Vagina (tissue), 2 donors: ENCODE measurements at regions not wholly inside any gene's neighbourhood (a gene's known extent, or its start where the extent isn't known, plus 50 kb on each side); places are given as distances from the start of the nearest gene placed in this dataset.

Experiments
- DNase-seq, 2 donors: peaks; one replicate each; pipeline ENCODE4 v3.0.0-alpha.2; 2017; ENCODE audit errors: extremely low spot score in 2 of 2
- H3K27ac ChIP-seq: fragments of 200-600 bp; sonication (generic); one replicate; pipeline ENCODE4 v1.5.1; 2019
- H3K27me3 ChIP-seq: fragments of 200-600 bp; sonication (generic); one replicate; pipeline ENCODE4 v1.5.1; 2019
- H3K36me3 ChIP-seq, 2 donors: fragments of 200-600 bp; sonication (generic); one replicate each; pipeline ENCODE4 v1.5.1; 2017 to 2019
- H3K4me1 ChIP-seq: fragments of 200-600 bp; sonication (generic); one replicate; pipeline ENCODE4 v1.5.1; 2019
- H3K4me3 ChIP-seq, 2 donors: fragments of 200-600 bp; sonication (generic); 1 replicate in 1 of 2; 2 replicates in 1 of 2; pipeline ENCODE4 v1.5.1; 2016 to 2019
- H3K9me3 ChIP-seq: fragments of 200-600 bp; sonication (generic); one replicate; pipeline ENCODE4 v1.5.1; 2019
- POLR2A ChIP-seq, 2 donors: fragments of 450-650 bp; IDR thresholded peaks; one replicate each; pipeline ENCODE4 v1.6.1; 2017; ENCODE audit warnings: antibody characterized with exemption in 2 of 2, mild to moderate bottlenecking in 2 of 2, moderate library complexity in 2 of 2
- POLR2AphosphoS5 ChIP-seq, 2 donors: sonication (generic); formaldehyde crosslinking; IDR thresholded peaks; one replicate each; pipeline ENCODE4 v1.9.0; 2017; ENCODE audit warnings: antibody characterized with exemption in 2 of 2, mild to moderate bottlenecking in 2 of 2, low read depth in 1 of 2; ENCODE audit not compliant: insufficient read depth in 1 of 2
- intact Hi-C: fragments of 100-400 bp; cut with DNase I; formaldehyde crosslinking; loops from one replicate; pipeline ENCODE4 v1.15.1; 2023
- TF ChIP-seq, protein P1 (sequence below), 3 experiments: fragments of 450-650 bp in 2 of 3; fragments of 200-600 bp in 1 of 3; sonication (generic) in 1 of 3; IDR thresholded peaks; one replicate each; pipeline ENCODE4 v1.5.1; 2017 to 2019; ENCODE audit warnings: antibody characterized with exemption in 3 of 3, mild to moderate bottlenecking in 2 of 3, moderate library complexity in 2 of 3

DNA sequence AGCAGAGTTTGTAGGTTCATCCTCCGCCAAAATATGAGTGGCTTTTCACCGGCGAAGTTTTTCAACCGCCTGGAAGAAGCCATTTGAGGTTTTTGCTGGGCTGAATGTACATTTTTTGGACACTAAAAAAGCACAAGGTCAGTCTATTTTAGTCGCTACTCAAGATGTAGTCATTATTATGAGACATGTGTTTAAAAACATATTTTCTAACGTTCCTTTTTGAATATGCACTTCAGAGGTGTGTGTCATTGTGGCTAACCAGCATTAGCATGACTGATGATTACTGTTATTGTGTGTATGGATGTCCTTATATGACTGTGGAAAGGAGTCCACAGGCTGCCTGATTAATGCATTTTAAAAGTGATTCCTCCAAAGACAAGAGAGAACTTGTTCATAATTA, 605.4 kb downstream of the INHBA start:
- Histone ChIP-seq H3K4me3 (no peak overlapping the region), H3K27me3 (no peaks in the 10 kb centered on the region), H3K4me1 (no peaks in the 10 kb centered on the region), H3K9me3 (no peaks in the 10 kb centered on the region), H3K36me3 (no peaks in the 10 kb centered on the region), H3K27ac (no peak overlapping the region)
- TF ChIP-seq POLR2A (IDR thresholded peaks at IDR 0.05) (no peak), POLR2AphosphoS5 (IDR thresholded peaks at IDR 0.05; ENCODE audit: insufficient read depth in 1 of 2, low read depth in 1 of 2) (no peak)
- TF ChIP-seq, protein P1, sequence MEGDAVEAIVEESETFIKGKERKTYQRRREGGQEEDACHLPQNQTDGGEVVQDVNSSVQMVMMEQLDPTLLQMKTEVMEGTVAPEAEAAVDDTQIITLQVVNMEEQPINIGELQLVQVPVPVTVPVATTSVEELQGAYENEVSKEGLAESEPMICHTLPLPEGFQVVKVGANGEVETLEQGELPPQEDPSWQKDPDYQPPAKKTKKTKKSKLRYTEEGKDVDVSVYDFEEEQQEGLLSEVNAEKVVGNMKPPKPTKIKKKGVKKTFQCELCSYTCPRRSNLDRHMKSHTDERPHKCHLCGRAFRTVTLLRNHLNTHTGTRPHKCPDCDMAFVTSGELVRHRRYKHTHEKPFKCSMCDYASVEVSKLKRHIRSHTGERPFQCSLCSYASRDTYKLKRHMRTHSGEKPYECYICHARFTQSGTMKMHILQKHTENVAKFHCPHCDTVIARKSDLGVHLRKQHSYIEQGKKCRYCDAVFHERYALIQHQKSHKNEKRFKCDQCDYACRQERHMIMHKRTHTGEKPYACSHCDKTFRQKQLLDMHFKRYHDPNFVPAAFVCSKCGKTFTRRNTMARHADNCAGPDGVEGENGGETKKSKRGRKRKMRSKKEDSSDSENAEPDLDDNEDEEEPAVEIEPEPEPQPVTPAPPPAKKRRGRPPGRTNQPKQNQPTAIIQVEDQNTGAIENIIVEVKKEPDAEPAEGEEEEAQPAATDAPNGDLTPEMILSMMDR (IDR thresholded peaks at IDR 0.05), result no peak
- intact Hi-C loops, result no loop called here
- DNase-seq, result no peak

DNA sequence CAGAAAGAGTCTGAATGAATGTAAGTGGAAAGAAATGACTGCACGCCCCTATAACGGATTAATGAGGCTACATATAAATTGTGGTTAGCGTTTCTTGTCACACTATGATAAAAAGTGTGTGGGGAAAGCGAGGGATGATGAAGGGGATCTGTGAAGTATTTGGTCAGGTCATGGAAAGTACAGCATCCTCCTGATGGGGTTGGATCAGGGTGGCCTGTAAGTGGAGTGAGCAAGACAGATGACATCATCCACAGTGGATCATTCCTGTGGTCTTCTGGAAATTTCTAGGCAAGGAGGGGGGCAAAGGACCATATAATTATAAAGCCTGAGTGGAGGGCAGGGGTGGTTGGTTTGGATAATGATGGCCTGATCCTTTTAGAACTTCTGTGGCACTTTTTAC, 606.0 kb downstream of the INHBA start:
- Histone ChIP-seq H3K4me3 (no peak overlapping the region), H3K27ac (no peak overlapping the region), H3K27me3 (no peaks in the 10 kb centered on the region), H3K4me1 (no peaks in the 10 kb centered on the region), H3K9me3 (no peaks in the 10 kb centered on the region), H3K36me3 (no peaks in the 10 kb centered on the region)
- DNase-seq, result no peak
- TF ChIP-seq POLR2A (IDR thresholded peaks at IDR 0.05), result no peak
- TF ChIP-seq, protein P1 (IDR thresholded peaks at IDR 0.05), result no peak
- TF ChIP-seq POLR2AphosphoS5 (IDR thresholded peaks at IDR 0.05; ENCODE audit: insufficient read depth in 1 of 2, low read depth in 1 of 2), result no peak
- intact Hi-C loops, result no loop called here

DNA sequence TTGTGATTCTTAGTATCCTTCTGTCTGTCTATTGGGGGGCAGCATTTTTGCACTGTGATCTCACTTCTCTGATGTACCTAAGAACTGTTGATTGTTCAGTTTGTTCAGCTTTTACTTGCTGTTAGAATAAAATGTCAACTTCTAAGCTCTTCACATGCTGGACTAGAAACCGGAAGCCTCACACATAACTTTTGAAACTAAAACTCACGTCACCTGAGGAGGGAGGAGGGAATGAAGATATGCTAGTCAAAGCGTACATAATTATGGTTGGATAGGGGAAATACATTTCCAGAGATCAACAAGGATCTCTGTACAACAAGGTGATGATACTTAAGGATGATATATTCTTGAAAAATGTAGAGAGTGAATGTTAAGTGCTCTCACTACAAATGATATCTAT, 609.7 kb downstream of the INHBA start:
- Histone ChIP-seq H3K27ac (no peak overlapping the region), H3K27me3 (no peaks in the 10 kb centered on the region), H3K9me3 (no peaks in the 10 kb centered on the region), H3K4me1 (no peaks in the 10 kb centered on the region), H3K36me3 (no peaks in the 10 kb centered on the region), H3K4me3 (no peak overlapping the region)
- TF ChIP-seq, protein P1 (IDR thresholded peaks at IDR 0.05), result no peak
- TF ChIP-seq POLR2AphosphoS5 (IDR thresholded peaks at IDR 0.05; ENCODE audit: insufficient read depth in 1 of 2, low read depth in 1 of 2), result no peak
- no peak for TF ChIP-seq POLR2A (IDR thresholded peaks at IDR 0.05)
- intact Hi-C loops, result no loop called here
- DNase-seq, result no peak

DNA sequence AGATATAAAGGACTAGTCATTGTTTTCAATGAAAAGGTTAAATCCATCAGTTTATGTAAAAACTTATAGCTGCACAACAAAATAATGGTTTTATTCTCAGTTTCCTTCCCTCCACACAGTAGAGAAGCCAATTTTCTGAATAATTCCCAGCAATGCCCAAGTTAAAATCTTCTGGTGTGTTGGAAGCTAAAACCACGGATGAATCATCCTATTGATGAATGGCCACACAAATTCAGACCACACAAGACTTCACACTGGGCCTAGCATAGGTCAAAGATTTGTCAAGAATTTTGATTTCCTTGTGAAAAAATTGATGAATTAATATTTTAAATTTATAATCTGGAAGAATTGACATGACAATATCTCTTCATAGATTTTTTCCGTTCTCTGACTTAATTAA, 617.6 kb downstream of the INHBA start:
- H3K4me3 ChIP-seq, result no peak overlapping the region
- intact Hi-C loops, result no loop called here
- no peak overlapping the region for H3K27ac ChIP-seq
- DNase-seq, result no peak
- no peaks in the 10 kb centered on the region for H3K9me3 ChIP-seq
- no peaks in the 10 kb centered on the region for H3K27me3 ChIP-seq
- TF ChIP-seq POLR2AphosphoS5 (IDR thresholded peaks at IDR 0.05; ENCODE audit: insufficient read depth in 1 of 2, low read depth in 1 of 2) (no peak), POLR2A (IDR thresholded peaks at IDR 0.05) (no peak)
- TF ChIP-seq, protein P1 (IDR thresholded peaks at IDR 0.05), result no peak
- no peaks in the 10 kb centered on the region for H3K36me3 ChIP-seq
- H3K4me1 ChIP-seq, result no peaks in the 10 kb centered on the region

DNA sequence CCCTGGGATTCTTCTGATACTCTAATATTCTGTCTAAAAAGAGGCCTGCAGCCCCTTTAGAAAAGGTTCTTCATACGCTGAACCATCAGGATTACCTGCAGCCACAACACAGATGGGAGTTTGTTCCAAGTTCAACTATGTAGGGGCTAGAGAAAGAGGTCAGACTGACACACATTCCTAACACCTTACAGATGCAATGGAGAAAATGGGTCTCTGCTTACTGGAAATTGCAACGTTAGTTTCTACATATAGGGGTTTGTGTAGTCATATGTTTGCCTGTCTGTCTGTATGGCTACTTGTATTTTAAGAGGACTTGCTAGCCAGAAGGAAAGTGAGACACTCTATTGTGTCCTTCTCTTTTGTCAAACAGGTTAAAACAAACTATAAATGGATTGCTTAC, 618.5 kb downstream of the INHBA start:
- no peaks in the 10 kb centered on the region for H3K9me3 ChIP-seq
- H3K36me3 ChIP-seq, result no peaks in the 10 kb centered on the region
- no peak overlapping the region for H3K27ac ChIP-seq
- H3K4me1 ChIP-seq, result no peaks in the 10 kb centered on the region
- intact Hi-C loops, result no loop called here
- no peaks in the 10 kb centered on the region for H3K27me3 ChIP-seq
- no peak for DNase-seq
- no peak overlapping the region for H3K4me3 ChIP-seq
- no peak for TF ChIP-seq POLR2AphosphoS5 (IDR thresholded peaks at IDR 0.05; ENCODE audit: insufficient read depth in 1 of 2, low read depth in 1 of 2)
- no peak for TF ChIP-seq POLR2A (IDR thresholded peaks at IDR 0.05)
- TF ChIP-seq, protein P1 (IDR thresholded peaks at IDR 0.05), result no peak
